Smooth muscle cell (in vitro differentiated cells): ENCODE measurements at regions not wholly inside any gene's neighbourhood (a gene's known extent, or its start where the extent isn't known, plus 50 kb on each side); places are given as distances from the start of the nearest gene placed in this dataset.

Source experiments
- DNase-seq: peaks from one replicate; lab custom pipeline; 2025; ENCODE audit not compliant: unreplicated experiment; lab: John Stamatoyannopoulos, UW
- H2AFZ ChIP-seq: fragments of 200-600 bp; sonication (generic); 2 replicates; pipeline ENCODE4 v1.6.0; 2016; ENCODE audit warnings: antibody characterized with exemption, low read depth, mild to moderate bottlenecking
- H3F3A ChIP-seq: fragments of 200-600 bp; sonication (generic); 2 replicates; pipeline ENCODE4 v1.6.0; 2017; ENCODE audit warnings: antibody characterized with exemption, low read depth
- H3K27ac ChIP-seq: fragments of 200-600 bp; sonication (generic); 2 replicates; pipeline ENCODE4 v1.5.1; 2016; ENCODE audit warnings: low read depth, mild to moderate bottlenecking
- H3K27me3 ChIP-seq: fragments of 200-600 bp; sonication (generic); 2 replicates; pipeline ENCODE4 v1.6.1; 2016; ENCODE audit warnings: low read depth, mild to moderate bottlenecking
- H3K36me3 ChIP-seq: fragments of 200-600 bp; sonication (generic); 2 replicates; pipeline ENCODE4 v1.5.1; 2016; ENCODE audit warnings: low read depth
- H3K4me1 ChIP-seq: fragments of 200-600 bp; sonication (generic); 2 replicates; pipeline ENCODE4 v1.5.1; 2016; ENCODE audit warnings: low read depth
- H3K4me2 ChIP-seq: fragments of 200-600 bp; sonication (generic); 2 replicates; pipeline ENCODE4 v1.6.0; 2016; ENCODE audit warnings: mild to moderate bottlenecking
- H3K4me3 ChIP-seq: fragments of 200-600 bp; sonication (generic); 2 replicates; pipeline ENCODE4 v1.5.1; 2016; ENCODE audit warnings: mild to moderate bottlenecking
- H3K79me2 ChIP-seq: fragments of 200-600 bp; sonication (generic); 2 replicates; pipeline ENCODE4 v1.6.0; 2016; ENCODE audit warnings: low read depth, mild to moderate bottlenecking
- H3K9ac ChIP-seq: fragments of 200-600 bp; sonication (generic); 2 replicates; pipeline ENCODE4 v1.6.0; 2016; ENCODE audit warnings: low read depth
- H3K9me3 ChIP-seq: fragments of 200-600 bp; sonication (generic); replicated peaks from 2 replicates; pipeline ENCODE4 v1.5.1; 2016; ENCODE audit warnings: low read depth
- H4K20me1 ChIP-seq: fragments of 200-600 bp; sonication (generic); 2 replicates; pipeline ENCODE4 v1.6.0; 2016; ENCODE audit warnings: low read depth
- whole genome bisulfite sequencing: methylation state at CpG from one replicate; pipeline ENCODE4 v1.1.7; 2016; ENCODE audit warnings: low lambda C conversion rate; 5-methylcytosine and 5-hydroxymethylcytosine counted together
- TF ChIP-seq, protein P1 (sequence below): fragments of 200-600 bp; sonication (generic); IDR thresholded peaks from 2 replicates; pipeline ENCODE4 v1.5.1; 2017; ENCODE audit warnings: borderline replicate concordance, mild to moderate bottlenecking, antibody characterized with exemption; ENCODE audit not compliant: insufficient read depth, poor library complexity, severe bottlenecking

DNA sequence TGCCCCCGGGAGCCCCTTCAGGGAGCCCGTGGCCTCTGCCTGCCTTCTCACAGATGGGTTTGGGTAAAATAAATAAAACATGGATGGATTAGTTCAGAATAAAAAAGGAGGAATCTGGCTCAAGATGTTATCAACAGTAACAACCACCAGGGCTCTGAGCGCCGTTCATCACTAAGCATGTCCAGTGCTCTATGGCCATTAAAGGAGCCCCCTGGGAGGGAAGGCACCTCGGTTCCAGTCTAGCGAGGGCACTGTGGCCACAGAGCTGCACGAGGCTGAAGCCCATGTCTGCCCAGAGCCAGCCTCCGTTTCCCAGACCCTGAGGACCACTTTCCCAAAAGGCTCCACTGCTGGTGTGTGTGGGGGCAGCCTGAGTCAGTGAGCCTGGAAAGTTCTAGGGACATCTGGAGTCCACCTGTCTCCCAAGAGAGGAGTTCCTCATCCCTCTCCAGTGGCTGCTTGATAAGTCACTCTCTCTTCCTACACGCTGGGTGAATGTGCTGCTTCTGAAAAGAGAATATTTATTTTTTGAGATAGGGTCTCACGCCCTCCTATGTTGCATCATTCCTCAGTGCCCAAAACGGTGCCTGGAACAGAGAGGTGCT lies 614.6 kb downstream of the TBC1D22A start:
- Histone ChIP-seq H3K4me1 (no peaks in the 10 kb centered on the region), H3K79me2 (no peaks in the 10 kb centered on the region), H3K4me3 (no peak overlapping the region), H3K27ac (no peak overlapping the region), H4K20me1 (no peaks in the 10 kb centered on the region), H3F3A (no peaks in the 10 kb centered on the region), H3K9me3 (peaks cover 4% of the 10 kb centered on the region), H3K36me3 (no peaks in the 10 kb centered on the region), H2AFZ (no peak overlapping the region), H3K27me3 (no peaks in the 10 kb centered on the region), H3K4me2 (no peak overlapping the region), H3K9ac (no peak overlapping the region)
- TF ChIP-seq, protein P1, sequence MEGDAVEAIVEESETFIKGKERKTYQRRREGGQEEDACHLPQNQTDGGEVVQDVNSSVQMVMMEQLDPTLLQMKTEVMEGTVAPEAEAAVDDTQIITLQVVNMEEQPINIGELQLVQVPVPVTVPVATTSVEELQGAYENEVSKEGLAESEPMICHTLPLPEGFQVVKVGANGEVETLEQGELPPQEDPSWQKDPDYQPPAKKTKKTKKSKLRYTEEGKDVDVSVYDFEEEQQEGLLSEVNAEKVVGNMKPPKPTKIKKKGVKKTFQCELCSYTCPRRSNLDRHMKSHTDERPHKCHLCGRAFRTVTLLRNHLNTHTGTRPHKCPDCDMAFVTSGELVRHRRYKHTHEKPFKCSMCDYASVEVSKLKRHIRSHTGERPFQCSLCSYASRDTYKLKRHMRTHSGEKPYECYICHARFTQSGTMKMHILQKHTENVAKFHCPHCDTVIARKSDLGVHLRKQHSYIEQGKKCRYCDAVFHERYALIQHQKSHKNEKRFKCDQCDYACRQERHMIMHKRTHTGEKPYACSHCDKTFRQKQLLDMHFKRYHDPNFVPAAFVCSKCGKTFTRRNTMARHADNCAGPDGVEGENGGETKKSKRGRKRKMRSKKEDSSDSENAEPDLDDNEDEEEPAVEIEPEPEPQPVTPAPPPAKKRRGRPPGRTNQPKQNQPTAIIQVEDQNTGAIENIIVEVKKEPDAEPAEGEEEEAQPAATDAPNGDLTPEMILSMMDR, result no peak
- WGBS, result 70% methylated on average over 11 of the region's 11 CpGs
- no peak for DNase-seq

DNA sequence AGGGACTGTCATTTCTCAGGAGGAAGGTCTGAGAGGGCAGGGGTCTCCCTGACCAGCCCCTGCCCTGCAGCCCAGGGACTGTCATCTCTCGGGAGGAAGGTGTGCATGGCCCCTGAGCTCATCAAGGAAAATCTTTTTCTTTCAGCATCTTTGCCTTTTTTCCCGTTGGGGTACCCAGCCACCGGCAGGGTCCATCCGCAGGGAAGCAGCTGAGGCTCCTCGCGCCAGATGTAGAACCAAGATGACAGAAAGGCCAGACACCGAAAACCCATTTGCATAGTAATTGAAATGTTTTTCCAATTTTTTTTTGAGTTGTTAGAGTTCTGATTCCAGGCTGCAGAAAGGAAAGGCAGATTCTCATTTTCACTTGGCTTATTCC lies 613.9 kb downstream of the TBC1D22A start:
- no peaks in the 10 kb centered on the region for H3K36me3 ChIP-seq

DNA sequence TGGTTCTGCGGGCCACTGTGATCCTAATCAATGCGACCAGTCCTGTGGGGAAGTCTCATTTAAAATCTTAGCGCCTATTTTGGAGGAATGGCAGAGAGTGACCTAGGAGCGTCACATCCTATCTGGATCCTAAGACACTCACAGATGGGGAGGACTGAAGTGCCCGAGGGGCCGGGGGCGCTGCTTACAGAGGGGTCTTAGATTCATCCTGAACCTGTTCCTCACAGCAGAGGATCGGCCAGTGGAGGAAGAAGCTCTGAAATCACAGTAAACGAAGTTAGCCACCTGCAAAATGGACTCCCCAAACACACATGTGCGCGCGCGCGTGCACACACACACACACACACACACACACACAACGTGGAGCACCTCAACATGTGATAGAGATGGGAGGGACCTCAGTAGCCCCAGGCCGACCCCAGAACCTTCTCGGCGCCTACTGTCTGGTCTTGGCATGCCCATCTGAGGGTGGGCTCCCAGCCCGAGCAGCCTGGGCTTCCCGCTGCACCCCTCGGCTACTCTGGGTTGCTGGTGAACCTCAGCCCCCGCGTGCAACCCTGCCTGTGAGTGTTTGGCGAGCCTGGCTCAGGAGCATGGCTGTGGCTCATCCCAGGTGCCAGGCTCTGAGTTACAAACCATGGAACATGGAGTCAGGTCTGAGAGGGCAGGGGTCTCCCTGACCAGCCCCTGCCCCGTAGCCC lies 613.3 kb downstream of the TBC1D22A start:
- Histone ChIP-seq H3K4me1 (no peaks in the 10 kb centered on the region), H3K27ac (no peak overlapping the region), H2AFZ (no peak overlapping the region), H3K4me3 (no peak overlapping the region), H3K4me2 (no peak overlapping the region), H3K27me3 (no peaks in the 10 kb centered on the region), H3K79me2 (no peaks in the 10 kb centered on the region), H3K36me3 (no peaks in the 10 kb centered on the region), H3F3A (no peaks in the 10 kb centered on the region), H3K9ac (no peak overlapping the region), H3K9me3 (peaks cover 4% of the 10 kb centered on the region), H4K20me1 (no peaks in the 10 kb centered on the region)
- TF ChIP-seq, protein P1, result no peak
- 77% methylated on average over 25 of the region's 25 CpGs for WGBS
- DNase-seq, result no peak

More for the DNA sequence above, 613.9 kb downstream of the TBC1D22A start:
- Histone ChIP-seq H3K9me3 (peaks cover 4% of the 10 kb centered on the region), H3K4me3 (no peak overlapping the region), H3K27me3 (no peaks in the 10 kb centered on the region), H2AFZ (no peak overlapping the region), H3K4me2 (no peak overlapping the region), H4K20me1 (no peaks in the 10 kb centered on the region), H3K27ac (no peak overlapping the region), H3K79me2 (no peaks in the 10 kb centered on the region), H3K9ac (no peak overlapping the region), H3F3A (no peaks in the 10 kb centered on the region), H3K4me1 (no peaks in the 10 kb centered on the region)
- DNase-seq, result no peak
- WGBS, result 91% methylated on average over 7 of the region's 7 CpGs
- TF ChIP-seq, protein P1, result no peak
